H9 (cell line): ENCODE measurements at regions not wholly inside any gene's neighbourhood (a gene's known extent, or its start where the extent isn't known, plus 50 kb on each side); places are given as distances from the start of the nearest gene placed in this dataset.

Source experiments
- DNase-seq: peaks from one replicate; pipeline ENCODE4 v3.0.0-alpha.2; 2017
- H2AFZ ChIP-seq: one replicate; pipeline ENCODE4 v1.6.1; 2013; ENCODE audit warnings: mild to moderate bottlenecking, low read length, control low read depth, moderate library complexity
- H2AK5ac ChIP-seq: 2 replicates; pipeline ENCODE4 v1.6.1; 2013; ENCODE audit warnings: low read length, control low read depth, mixed read lengths; ENCODE audit not compliant: insufficient read length
- H2BK120ac ChIP-seq: one replicate; pipeline ENCODE4 v1.6.1; 2013; ENCODE audit warnings: low read depth, mild to moderate bottlenecking, low read length, control low read depth, inconsistent platforms; ENCODE audit not compliant: poor library complexity, severe bottlenecking
- H2BK12ac ChIP-seq: 2 replicates; pipeline ENCODE4 v1.6.1; 2013; ENCODE audit warnings: low read length, control low read depth, mixed read lengths, low read depth; ENCODE audit not compliant: insufficient read length
- H2BK15ac ChIP-seq: 2 replicates; pipeline ENCODE4 v1.6.1; 2013; ENCODE audit warnings: low read depth, low read length, control low read depth
- H2BK20ac ChIP-seq: one replicate; pipeline ENCODE4 v1.6.1; 2013; ENCODE audit warnings: low read depth, mild to moderate bottlenecking, low read length, control low read depth, inconsistent platforms; ENCODE audit not compliant: poor library complexity, severe bottlenecking
- H2BK5ac ChIP-seq: 2 replicates; pipeline ENCODE4 v1.6.1; 2013; ENCODE audit warnings: low read length, control low read depth, mixed read lengths; ENCODE audit not compliant: insufficient read length
- H3K14ac ChIP-seq: 2 replicates; pipeline ENCODE4 v1.6.1; 2013; ENCODE audit warnings: low read length, control low read depth; ENCODE audit not compliant: insufficient read depth
- H3K18ac ChIP-seq: 2 replicates; pipeline ENCODE4 v1.6.1; 2013; ENCODE audit warnings: low read depth, mild to moderate bottlenecking, mixed read lengths, low read length, control low read depth; ENCODE audit not compliant: insufficient read length
- H3K23ac ChIP-seq: 2 replicates; pipeline ENCODE4 v1.6.1; 2013; ENCODE audit warnings: low read length, control low read depth, mixed read lengths, low read depth; ENCODE audit not compliant: insufficient read length
- H3K23me2 ChIP-seq: 2 replicates; pipeline ENCODE4 v1.6.1; 2013; ENCODE audit warnings: low read depth, mild to moderate bottlenecking, mixed read lengths, low read length, control low read depth; ENCODE audit not compliant: insufficient read length, poor library complexity, severe bottlenecking
- H3K27ac ChIP-seq: 2 replicates; pipeline ENCODE4 v1.5.1; 2013; ENCODE audit warnings: low read length, control low read depth, mixed read lengths, low read depth; ENCODE audit not compliant: insufficient read length
- H3K27me3 ChIP-seq: 2 replicates; pipeline ENCODE4 v1.6.1; 2013; ENCODE audit warnings: low read length, control low read depth, inconsistent platforms; ENCODE audit not compliant: insufficient read depth
- H3K4ac ChIP-seq: 2 replicates; pipeline ENCODE4 v1.6.1; 2013; ENCODE audit warnings: low read depth, mild to moderate bottlenecking, control low read depth, inconsistent platforms, low read length, moderate library complexity
- H3K4me1 ChIP-seq: 2 replicates; pipeline ENCODE4 v1.6.1; 2013; ENCODE audit warnings: low read length, control low read depth, inconsistent platforms; ENCODE audit not compliant: insufficient read depth
- H3K4me2 ChIP-seq: 2 replicates; pipeline ENCODE4 v1.6.1; 2013; ENCODE audit warnings: low read length, control low read depth, mixed read lengths; ENCODE audit not compliant: insufficient read length, insufficient read depth
- H3K56ac ChIP-seq: 2 replicates; pipeline ENCODE4 v1.6.1; 2013; ENCODE audit warnings: low read depth, mild to moderate bottlenecking, mixed read lengths, low read length, control low read depth; ENCODE audit not compliant: insufficient read length
- H3K79me1 ChIP-seq: 2 replicates; pipeline ENCODE4 v1.6.1; 2013; ENCODE audit warnings: low read depth, mild to moderate bottlenecking, moderate library complexity, low read length, control low read depth, inconsistent platforms; ENCODE audit not compliant: insufficient read depth, poor library complexity, severe bottlenecking
- H3K79me2 ChIP-seq: 2 replicates; pipeline ENCODE4 v1.6.1; 2013; ENCODE audit warnings: low read length, control low read depth, inconsistent platforms; ENCODE audit not compliant: insufficient read depth
- H3K9ac ChIP-seq: 2 replicates; pipeline ENCODE4 v1.6.1; 2013; ENCODE audit warnings: low read length, control low read depth, mixed read lengths; ENCODE audit not compliant: insufficient read length; ENCODE audit errors: extremely low read depth
- H3K9me3 ChIP-seq: one replicate; pipeline ENCODE4 v1.6.1; 2013; ENCODE audit warnings: low read depth, low read length, inconsistent platforms; ENCODE audit not compliant: control insufficient read depth
- H3T11ph ChIP-seq: one replicate; pipeline ENCODE4 v1.6.1; 2013; ENCODE audit warnings: mild to moderate bottlenecking, low read length, control low read depth, inconsistent platforms
- H4K20me1 ChIP-seq: one replicate; pipeline ENCODE4 v1.6.1; 2013; ENCODE audit not compliant: control insufficient read depth, insufficient read length, insufficient read depth
- H4K5ac ChIP-seq: 2 replicates; pipeline ENCODE4 v1.6.1; 2013; ENCODE audit warnings: low read depth, mild to moderate bottlenecking, mixed read lengths, low read length, control low read depth; ENCODE audit not compliant: insufficient read length
- H4K8ac ChIP-seq: replicated peaks from 2 replicates; pipeline ENCODE4 v1.6.1; 2013; ENCODE audit warnings: low read length, control low read depth, mixed read lengths, low read depth; ENCODE audit not compliant: insufficient read length
- H4K91ac ChIP-seq: 2 replicates; pipeline ENCODE4 v1.6.1; 2013; ENCODE audit warnings: low read depth, mild to moderate bottlenecking, moderate library complexity, mixed read lengths, low read length, control low read depth; ENCODE audit not compliant: insufficient read length
- H3K27ac Mint-ChIP-seq, 3 experiments: 2 replicates in 2 of 3; 3 replicates in 1 of 3; pipeline ENCODE4 v1.8.0; 2020 to 2021; ENCODE audit warnings: mixed read lengths in 3 of 3, mild to moderate bottlenecking in 1 of 3, moderate library complexity in 1 of 3
- H3K27me3 Mint-ChIP-seq: 2 replicates; pipeline ENCODE4 v1.8.0; 2021; ENCODE audit warnings: low read depth, mild to moderate bottlenecking, moderate library complexity, mixed read lengths
- H3K36me3 Mint-ChIP-seq, 3 experiments: 2 replicates in 2 of 3; 3 replicates in 1 of 3; pipeline ENCODE4 v1.8.0; 2020 to 2021; ENCODE audit warnings: low read depth in 3 of 3, mixed read lengths in 3 of 3; ENCODE audit not compliant: insufficient read depth in 1 of 3
- H3K4me1 Mint-ChIP-seq, 2 experiments: 2 replicates each; pipeline ENCODE4 v1.8.0; 2020; ENCODE audit warnings: mixed read lengths in 2 of 2
- H3K4me3 Mint-ChIP-seq, 2 experiments: 2 replicates in 1 of 2; 3 replicates in 1 of 2; pipeline ENCODE4 v1.8.0; 2020 to 2021; ENCODE audit warnings: mild to moderate bottlenecking in 2 of 2, mixed read lengths in 2 of 2, moderate library complexity in 1 of 2
- H3K9me3 Mint-ChIP-seq, 2 experiments: 2 replicates in 1 of 2; 3 replicates in 1 of 2; pipeline ENCODE4 v1.8.0; 2020; ENCODE audit warnings: mild to moderate bottlenecking in 2 of 2, mixed read lengths in 2 of 2, moderate library complexity in 1 of 2
- CTCF ChIP-seq: fragments of 200-600 bp; sonication (generic); conservative IDR thresholded peaks from 3 replicates; pipeline ENCODE4 v1.8.0; 2021; ENCODE audit warnings: antibody characterized with exemption, mild to moderate bottlenecking
- WGBS: extraction: QIAGEN DNeasy Blood & Tissue Kit; methylation state at CpG from one replicate; pipeline ENCODE4 v1.1.7; 2013; ENCODE audit warnings: missing lambda C conversion rate, low lambda C conversion rate, mixed read lengths; ENCODE audit not compliant: insufficient read length; ENCODE audit errors: extremely low coverage; 5-methylcytosine and 5-hydroxymethylcytosine counted together

- Histone ChIP-seq H2BK5ac (no peak overlapping the region), H3K18ac (no peak overlapping the region), H2BK15ac (no peak overlapping the region), H3K4me2 (no peak overlapping the region), H3T11ph (no peak overlapping the region), H3K23ac (no peak overlapping the region), H4K5ac (no peak overlapping the region), H2AK5ac (no peak overlapping the region), H2AFZ (no peak overlapping the region), H3K4me1 (no peaks in the 10 kb centered on the region), H4K91ac (no peak overlapping the region), H2BK120ac (no peak overlapping the region), H3K79me2 (no peaks in the 10 kb centered on the region), H3K23me2 (no peaks in the 10 kb centered on the region), H3K27me3 (no peaks in the 10 kb centered on the region), H4K20me1 (no peaks in the 10 kb centered on the region), H3K56ac (no peak overlapping the region), H2BK20ac (no peak overlapping the region), H3K9me3 (no peaks in the 10 kb centered on the region), H3K4ac (no peak overlapping the region), H3K9ac (no peak overlapping the region), H3K27ac (no peak overlapping the region), H3K14ac (no peak overlapping the region), H3K79me1 (no peaks in the 10 kb centered on the region), H4K8ac (no peak overlapping the region), H2BK12ac (no peak overlapping the region)
- TF ChIP-seq CTCF = no peak
- DNase-seq = no peak
- H3K9me3 Mint-ChIP-seq = no peaks in the 10 kb centered on the region
- H3K4me1 Mint-ChIP-seq = no peaks in the 10 kb centered on the region
- H3K36me3 Mint-ChIP-seq = no peaks in the 10 kb centered on the region
- H3K27ac Mint-ChIP-seq = no peak overlapping the region
- no peaks in the 10 kb centered on the region for H3K27me3 Mint-ChIP-seq
- H3K4me3 Mint-ChIP-seq = no peak overlapping the region
- WGBS = no CpG with 5 or more reads among the region's 4 CpGs
Observed at GRCh38 chr2:4265936-4266335, 562.6 kb downstream of the DCDC2C start.
